ENCODE measurements at regions not wholly inside any gene's neighbourhood (a gene's known extent, or its start where the extent isn't known, plus 50 kb on each side); places are given as distances from the start of the nearest gene placed in this dataset.

DNA sequence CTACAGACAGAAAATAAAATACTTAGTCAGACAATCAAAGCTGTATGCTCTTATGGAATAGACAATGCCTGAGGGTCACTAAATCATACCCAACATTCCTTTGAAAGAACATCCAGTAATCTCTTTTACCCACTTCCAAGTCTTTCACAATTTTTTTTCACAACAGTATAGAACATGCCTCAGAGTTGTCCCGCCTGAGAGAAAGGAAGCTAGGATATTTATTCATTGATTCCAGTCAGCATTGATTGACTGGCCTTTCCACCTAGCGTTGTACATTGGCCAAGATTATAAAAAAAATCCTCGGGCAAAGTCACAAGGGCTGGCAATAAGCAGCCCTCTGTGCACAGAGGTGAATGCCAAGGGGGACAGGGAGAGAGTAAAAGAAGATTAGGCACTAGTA, 318.1 kb upstream of the PIK3R1 start:
- TF ChIP-seq, protein P1, sequence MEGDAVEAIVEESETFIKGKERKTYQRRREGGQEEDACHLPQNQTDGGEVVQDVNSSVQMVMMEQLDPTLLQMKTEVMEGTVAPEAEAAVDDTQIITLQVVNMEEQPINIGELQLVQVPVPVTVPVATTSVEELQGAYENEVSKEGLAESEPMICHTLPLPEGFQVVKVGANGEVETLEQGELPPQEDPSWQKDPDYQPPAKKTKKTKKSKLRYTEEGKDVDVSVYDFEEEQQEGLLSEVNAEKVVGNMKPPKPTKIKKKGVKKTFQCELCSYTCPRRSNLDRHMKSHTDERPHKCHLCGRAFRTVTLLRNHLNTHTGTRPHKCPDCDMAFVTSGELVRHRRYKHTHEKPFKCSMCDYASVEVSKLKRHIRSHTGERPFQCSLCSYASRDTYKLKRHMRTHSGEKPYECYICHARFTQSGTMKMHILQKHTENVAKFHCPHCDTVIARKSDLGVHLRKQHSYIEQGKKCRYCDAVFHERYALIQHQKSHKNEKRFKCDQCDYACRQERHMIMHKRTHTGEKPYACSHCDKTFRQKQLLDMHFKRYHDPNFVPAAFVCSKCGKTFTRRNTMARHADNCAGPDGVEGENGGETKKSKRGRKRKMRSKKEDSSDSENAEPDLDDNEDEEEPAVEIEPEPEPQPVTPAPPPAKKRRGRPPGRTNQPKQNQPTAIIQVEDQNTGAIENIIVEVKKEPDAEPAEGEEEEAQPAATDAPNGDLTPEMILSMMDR (IDR thresholded peaks at IDR 0.05): no peak
- TF ChIP-seq EP300 (IDR thresholded peaks at IDR 0.05; ENCODE audit: low read depth) (no peak), POLR2A (IDR thresholded peaks at IDR 0.05) (no peak), POLR2AphosphoS5 (IDR thresholded peaks at IDR 0.05) (no peak)
